T-helper 17 cell (primary cell): ENCODE measurements at regions not wholly inside any gene's neighbourhood (a gene's known extent, or its start where the extent isn't known, plus 50 kb on each side); places are given as distances from the start of the nearest gene placed in this dataset.
"Not testable (repeated sequence)": the region's sequence is repeated elsewhere in the genome, so short reads cannot be mapped to it uniquely, and the experiment has no call there.

ENCODE experiments used
- ATAC-seq: fragments of 150-1000 bp; cut with Tn5 transposase; 2 replicates; pipeline ENCODE4 v1.10.0; 2021; ENCODE audit warnings: mild to moderate bottlenecking, moderate library complexity
- DNase-seq, 3 donors: peaks; one replicate each; pipeline versions ENCODE4 v3.0.0 to v3.0.0-alpha.2; 2020 to 2021
- H3K9me3 ChIP-seq: one replicate; pipeline ENCODE4 v1.7.0; 2013; ENCODE audit warnings: low read length, mild to moderate bottlenecking; ENCODE audit not compliant: control insufficient read depth, poor library complexity, severe bottlenecking
- H3K27ac Mint-ChIP-seq: one replicate; pipeline ENCODE4 v1.8.0; 2022; ENCODE audit warnings: mild to moderate bottlenecking, moderate library complexity, mixed read lengths
- H3K27me3 Mint-ChIP-seq: one replicate; pipeline ENCODE4 v1.8.0; 2022; ENCODE audit warnings: mixed read lengths
- H3K36me3 Mint-ChIP-seq: one replicate; pipeline ENCODE4 v1.8.0; 2022; ENCODE audit warnings: low read depth, mixed read lengths
- H3K4me1 Mint-ChIP-seq: one replicate; pipeline ENCODE4 v1.8.0; 2022; ENCODE audit warnings: mild to moderate bottlenecking, mixed read lengths
- H3K4me3 Mint-ChIP-seq: one replicate; pipeline ENCODE4 v1.8.0; 2022; ENCODE audit warnings: mild to moderate bottlenecking, moderate library complexity, mixed read lengths

GRCh38 chr9:15007698-15008097, 97.5 kb upstream of the FREM1 start:
- Mint-ChIP-seq H3K27ac (no peak overlapping the region), H3K36me3 (no peaks in the 10 kb centered on the region), H3K4me1 (peaks cover 3% of the 10 kb centered on the region), H3K4me3 (no peak overlapping the region), H3K27me3 (no peaks in the 10 kb centered on the region)
- peaks cover 3% of the 10 kb centered on the region for H3K9me3 ChIP-seq
- DNase-seq: no peak
- ATAC-seq: no peak

- no peak overlapping the region for H3K4me3 Mint-ChIP-seq
- ATAC-seq: no peak
- no peaks in the 10 kb centered on the region for H3K9me3 ChIP-seq
- H3K27ac Mint-ChIP-seq: peak overlapping the region; percentile 78
- H3K27me3 Mint-ChIP-seq: no peaks in the 10 kb centered on the region
- no peak for DNase-seq
- peaks cover 23% of the 10 kb centered on the region for H3K4me1 Mint-ChIP-seq
- H3K36me3 Mint-ChIP-seq: peaks cover 2% of the 10 kb centered on the region
These were observed 84.5 kb upstream of the FREM1 start for GRCh38 chr9:14994738-14995137.

- DNase-seq (no peak), ATAC-seq (peak; percentile 80)
- H3K9me3 ChIP-seq: no peaks in the 10 kb centered on the region
- Mint-ChIP-seq H3K4me1 (peaks cover 23% of the 10 kb centered on the region), H3K36me3 (no peaks in the 10 kb centered on the region), H3K4me3 (peak overlapping the region; percentile 84), H3K27me3 (no peaks in the 10 kb centered on the region), H3K27ac (peak overlapping the region; percentile 78)
These were observed 83.8 kb upstream of the FREM1 start for GRCh38 chr9:14993901-14994554.

GRCh38 chr9:14993061-14993800, 83.0 kb upstream of the FREM1 start:
- Mint-ChIP-seq H3K36me3 (no peaks in the 10 kb centered on the region), H3K27me3 (no peaks in the 10 kb centered on the region), H3K4me1 (peaks cover 26% of the 10 kb centered on the region), H3K4me3 (peak overlapping the region; percentile 84), H3K27ac (peak overlapping the region; percentile 78)
- DNase-seq (peak; percentile 7 to 51 (median 27)), ATAC-seq (peak; percentile 47)
- H3K9me3 ChIP-seq: no peaks in the 10 kb centered on the region

- Mint-ChIP-seq H3K27ac (peak overlapping the region; percentile 78), H3K4me3 (peak overlapping the region; percentile 84), H3K4me1 (peaks cover 31% of the 10 kb centered on the region), H3K36me3 (no peaks in the 10 kb centered on the region), H3K27me3 (no peaks in the 10 kb centered on the region)
- DNase-seq (no peak), ATAC-seq (no peak)
- H3K9me3 ChIP-seq: no peaks in the 10 kb centered on the region
These were observed 82.3 kb upstream of the FREM1 start for GRCh38 chr9:14992516-14992915.

- H3K27ac Mint-ChIP-seq: peak overlapping the region; percentile 78
- H3K27me3 Mint-ChIP-seq: no peaks in the 10 kb centered on the region
- no peaks in the 10 kb centered on the region for H3K36me3 Mint-ChIP-seq
- DNase-seq: no peak
- H3K4me3 Mint-ChIP-seq: peak overlapping the region; percentile 84
- no peak for ATAC-seq
- peaks cover 31% of the 10 kb centered on the region for H3K4me1 Mint-ChIP-seq
- H3K9me3 ChIP-seq: no peaks in the 10 kb centered on the region
These were observed 81.9 kb upstream of the FREM1 start for GRCh38 chr9:14992081-14992480.

- H3K27me3 Mint-ChIP-seq, H3K27ac Mint-ChIP-seq, DNase-seq, ATAC-seq, H3K36me3 Mint-ChIP-seq, H3K9me3 ChIP-seq, H3K4me3 Mint-ChIP-seq: not testable (repeated sequence)
- peaks cover 31% of the 10 kb centered on the region for H3K4me1 Mint-ChIP-seq
These were observed 80.4 kb upstream of the FREM1 start for GRCh38 chr9:14990647-14991046.

GRCh38 chr9:14989811-14990210, 79.6 kb upstream of the FREM1 start:
- ATAC-seq (no peak), DNase-seq (no peak)
- Mint-ChIP-seq H3K36me3 (no peaks in the 10 kb centered on the region), H3K4me1 (peaks cover 31% of the 10 kb centered on the region), H3K27me3 (no peaks in the 10 kb centered on the region), H3K27ac (no peak overlapping the region), H3K4me3 (no peak overlapping the region)
- H3K9me3 ChIP-seq: no peaks in the 10 kb centered on the region

- not testable (repeated sequence) for H3K9me3 ChIP-seq, H3K36me3 Mint-ChIP-seq, H3K27ac Mint-ChIP-seq, ATAC-seq, H3K4me3 Mint-ChIP-seq, H3K27me3 Mint-ChIP-seq, DNase-seq
- H3K4me1 Mint-ChIP-seq: peaks cover 31% of the 10 kb centered on the region
These were observed 79.1 kb upstream of the FREM1 start for GRCh38 chr9:14989336-14989735.

- Mint-ChIP-seq H3K36me3 (no peaks in the 10 kb centered on the region), H3K27me3 (peaks cover 5% of the 10 kb centered on the region)
- no peak for DNase-seq
These were observed 77.6 kb upstream of the FREM1 start for GRCh38 chr9:14987858-14988257.

GRCh38 chr9:14985419-14985818, 75.2 kb upstream of the FREM1 start:
- H3K9me3 ChIP-seq: no peaks in the 10 kb centered on the region
- Mint-ChIP-seq H3K4me1 (peaks cover 8% of the 10 kb centered on the region), H3K36me3 (peaks cover 3% of the 10 kb centered on the region), H3K27ac (no peak overlapping the region), H3K4me3 (no peak overlapping the region), H3K27me3 (peaks cover 5% of the 10 kb centered on the region)
- ATAC-seq: no peak
- no peak for DNase-seq

More at GRCh38 chr9:14987858-14988257, 77.6 kb upstream of the FREM1 start:
- no peak overlapping the region for H3K4me3 Mint-ChIP-seq
- ATAC-seq: peak; percentile 39
- H3K9me3 ChIP-seq: no peaks in the 10 kb centered on the region
- H3K4me1 Mint-ChIP-seq: peaks cover 21% of the 10 kb centered on the region
- no peak overlapping the region for H3K27ac Mint-ChIP-seq

GRCh38 chr9:14983599-14983998, 73.4 kb upstream of the FREM1 start:
- Mint-ChIP-seq H3K4me1 (peaks cover 8% of the 10 kb centered on the region), H3K4me3 (no peak overlapping the region), H3K36me3 (peaks cover 3% of the 10 kb centered on the region), H3K27me3 (peaks cover 5% of the 10 kb centered on the region), H3K27ac (no peak overlapping the region)
- DNase-seq: no peak
- ATAC-seq: no peak
- H3K9me3 ChIP-seq: no peaks in the 10 kb centered on the region

GRCh38 chr9:14981291-14981950, 71.2 kb upstream of the FREM1 start:
- Mint-ChIP-seq H3K27ac (no peak overlapping the region), H3K4me1 (no peaks in the 10 kb centered on the region), H3K36me3 (peaks cover 3% of the 10 kb centered on the region), H3K27me3 (peaks cover 5% of the 10 kb centered on the region), H3K4me3 (no peak overlapping the region)
- ATAC-seq (no peak), DNase-seq (no peak)
- no peaks in the 10 kb centered on the region for H3K9me3 ChIP-seq
